ENCODE measurements at regions not wholly inside any gene's neighbourhood (a gene's known extent, or its start where the extent isn't known, plus 50 kb on each side); places are given as distances from the start of the nearest gene placed in this dataset.

GRCh38 chr15:23854203-23854911, 167.3 kb upstream of the NDN start:
- TF ChIP-seq EHMT2 (IDR thresholded peaks at IDR 0.05; ENCODE audit: low read depth): no peak
- TF ChIP-seq RAD21 (conservative IDR thresholded peaks at IDR 0.05 in 1 of 2, IDR thresholded peaks at IDR 0.05 in 1 of 2): no peak
- TF ChIP-seq JUN (IDR thresholded peaks at IDR 0.05): no peak
- no peak for TF ChIP-seq POLR2A (IDR thresholded peaks at IDR 0.05; ENCODE audit: low read length)
- TF ChIP-seq CTCF (IDR thresholded peaks at IDR 0.05): no peak
- TF ChIP-seq FOSL2 (IDR thresholded peaks at IDR 0.05): no peak
- TF ChIP-seq FOSL2 (CRISPR knock-in tag; IDR thresholded peaks at IDR 0.05): no peak
- no peak for TF ChIP-seq PBX3 (IDR thresholded peaks at IDR 0.05)
- TF ChIP-seq POLR2AphosphoS2 (conservative IDR thresholded peaks at IDR 0.05; ENCODE audit: low read length): no peak
